Endothelial cell of umbilical vein (primary cell): ENCODE measurements at regions not wholly inside any gene's neighbourhood (a gene's known extent, or its start where the extent isn't known, plus 50 kb on each side); places are given as distances from the start of the nearest gene placed in this dataset.

Experiments used
- BruUV-seq: library from RNA; stranded (reverse); fragments of 400-500 nt; replicated peaks from 2 replicates; lab custom pipeline; 2021; lab: Mats Ljungman, UMichigan
- CTCF ChIA-PET: fragments of 300-600, 350-600 bp; sonication (Branson Sonifier 250); formaldehyde crosslinking; loops from one replicate; lab custom pipeline; 2021; ENCODE audit warnings: antibody characterized with exemption, inconsistent platforms; lab: Charles Lee
- POLR2A ChIA-PET: fragments of 300-600, 350-600 bp; sonication (Branson Sonifier 250); formaldehyde crosslinking; loops from one replicate; lab custom pipeline; 2021; ENCODE audit warnings: antibody characterized with exemption, inconsistent platforms; lab: Charles Lee
- DNase-seq: peaks from one replicate; pipeline ENCODE4 v3.0.0-alpha.2; 2011; ENCODE audit warnings: low read depth, low spot score
- FAIRE-seq: peaks from 2 replicates; lab custom pipeline; 2011; peaks lifted over from hg19 to GRCh38; lab: Jason Lieb, UNC
- H2AFZ ChIP-seq: 2 replicates; pipeline ENCODE4 v1.6.0; 2012; ENCODE audit warnings: low read depth, low read length, control low read depth, inconsistent platforms
- H3K27ac ChIP-seq: 2 replicates; pipeline ENCODE4 v1.5.1; 2011; ENCODE audit warnings: low read depth, mild to moderate bottlenecking, control low read depth, low read length, moderate library complexity; ENCODE audit not compliant: insufficient read depth
- H3K27me3 ChIP-seq, 2 experiments: 2 replicates each; pipeline versions ENCODE4 v1.6.0 to v1.6.1; 2011; ENCODE audit warnings: low read length in 2 of 2, mixed read lengths in 1 of 2; ENCODE audit not compliant: control insufficient read depth in 2 of 2, insufficient read depth in 2 of 2
- H3K36me3 ChIP-seq, 2 experiments: 2 replicates in 1 of 2; 3 replicates in 1 of 2; pipeline ENCODE4 v1.5.1; 2011; ENCODE audit warnings: low read length in 2 of 2, mild to moderate bottlenecking in 1 of 2, moderate library complexity in 1 of 2; ENCODE audit not compliant: control insufficient read depth in 2 of 2, insufficient read depth in 2 of 2; ENCODE audit errors: extremely low read depth in 1 of 2
- H3K4me1 ChIP-seq: 3 replicates; pipeline ENCODE4 v1.5.1; 2011; ENCODE audit warnings: mild to moderate bottlenecking, low read length; ENCODE audit not compliant: control insufficient read depth, insufficient read depth; ENCODE audit errors: extremely low read depth
- H3K4me2 ChIP-seq: 2 replicates; pipeline ENCODE4 v1.6.1; 2011; ENCODE audit warnings: low read length, control low read depth, mixed read lengths; ENCODE audit not compliant: insufficient read depth
- H3K4me3 ChIP-seq, 3 experiments: fragments of 200-600 bp in 1 of 3; sonication (generic), shearing (Covaris generic) in 1 of 3; replicated peaks in 1 of 3; 2 replicates each; pipeline ENCODE4 v1.5.1; 2011 to 2016; ENCODE audit warnings: control low read depth in 3 of 3, low read length in 3 of 3, mild to moderate bottlenecking in 2 of 3, inconsistent platforms in 1 of 3, low read depth in 1 of 3, moderate library complexity in 1 of 3; ENCODE audit not compliant: insufficient read depth in 1 of 3
- H3K79me2 ChIP-seq: 2 replicates; pipeline ENCODE4 v1.6.0; 2012; ENCODE audit warnings: low read length, inconsistent platforms; ENCODE audit not compliant: control insufficient read depth, insufficient read depth
- H3K9ac ChIP-seq: replicated peaks from 2 replicates; pipeline ENCODE3; 2011; ENCODE audit warnings: low read length, control low read depth; ENCODE audit not compliant: insufficient read depth; ENCODE audit errors: extremely low read depth
- H3K9me1 ChIP-seq: replicated peaks from 3 replicates; pipeline ENCODE4 v1.6.0; 2011; ENCODE audit warnings: mild to moderate bottlenecking, low read length; ENCODE audit not compliant: control insufficient read depth, insufficient read depth; ENCODE audit errors: extremely low read depth
- H3K9me3 ChIP-seq: replicated peaks from 2 replicates; pipeline ENCODE4 v1.5.1; 2012; ENCODE audit warnings: low read length, inconsistent platforms; ENCODE audit not compliant: control insufficient read depth, insufficient read depth
- H4K20me1 ChIP-seq: replicated peaks from 2 replicates; pipeline ENCODE3; 2011; ENCODE audit warnings: mild to moderate bottlenecking, low read length; ENCODE audit not compliant: control insufficient read depth, insufficient read depth; ENCODE audit errors: extremely low read depth
- EZH2 ChIP-seq: IDR thresholded peaks from 2 replicates; pipeline ENCODE4 v1.6.1; 2012; ENCODE audit warnings: borderline replicate concordance, low read depth, mild to moderate bottlenecking, moderate library complexity, low read length, inconsistent platforms; ENCODE audit not compliant: severe bottlenecking
- GATA2 ChIP-seq: IDR thresholded peaks from 2 replicates; pipeline ENCODE4 v1.7.0; 2011; ENCODE audit warnings: low read depth, mild to moderate bottlenecking, moderate library complexity, mixed read lengths, low read length; ENCODE audit not compliant: insufficient read length, insufficient read depth
- JUN ChIP-seq: IDR thresholded peaks from 2 replicates; pipeline ENCODE4 v1.6.1; 2011; ENCODE audit warnings: borderline replicate concordance, low read depth; ENCODE audit not compliant: insufficient read length, insufficient read depth
- dilution Hi-C: fragments of 300-500 bp; cut with MboI; formaldehyde crosslinking; loops from one replicate; pipeline ENCODE4 v1.15.0; 2019; ENCODE audit warnings: low sequenced_read_pairs; ENCODE audit not compliant: extremely low pct_ligation_motif_present
- intact Hi-C: fragments of 100-400 bp; cut with micrococcal nuclease; formaldehyde crosslinking; loops from one replicate; pipeline ENCODE4 v1.10.0; 2022

DNA sequence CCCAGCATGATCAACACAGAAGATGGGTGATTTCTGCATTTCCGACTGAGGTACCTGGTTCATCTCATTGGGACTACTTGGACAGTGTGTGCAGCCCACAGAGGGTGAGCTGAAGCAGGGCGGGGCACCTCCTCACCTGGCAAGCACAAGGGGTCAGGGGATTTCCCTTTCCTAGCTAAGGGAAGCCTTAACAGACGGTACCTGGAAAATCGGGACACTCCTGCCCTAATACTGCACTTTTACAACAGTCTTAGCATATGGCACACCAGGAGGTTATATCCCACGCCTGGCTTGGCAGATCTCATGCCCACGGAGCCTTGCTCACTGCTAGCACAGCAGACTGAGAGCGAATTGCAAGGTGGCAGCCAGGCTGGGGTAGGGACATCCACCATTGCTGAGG lies 92.9 kb upstream of the GRID2 start:
- dilution Hi-C loops (no loop called here), intact Hi-C loops (no loop called here)
- POLR2A ChIA-PET: no interaction called here
- Histone ChIP-seq H3K4me1 (no peaks in the 10 kb centered on the region), H3K4me2 (no peak overlapping the region), H3K79me2 (no peaks in the 10 kb centered on the region), H3K4me3 (no peak overlapping the region), H3K9me1 (no peaks in the 10 kb centered on the region), H3K27ac (no peak overlapping the region), H3K9me3 (no peaks in the 10 kb centered on the region), H2AFZ (no peak overlapping the region), H3K9ac (no peak overlapping the region), H3K27me3 (no peaks in the 10 kb centered on the region), H3K36me3 (no peaks in the 10 kb centered on the region), H4K20me1 (no peaks in the 10 kb centered on the region)
- FAIRE-seq (no peak), DNase-seq (no peak)
- TF ChIP-seq JUN (no peak), EZH2 (no peak)
- BruUV-seq: no TSS peak
- CTCF ChIA-PET: interaction anchor here (1.4 kb wide), 1 partner anchor 11 kb away, joined by 3 read pairs; no protein-coding TSS in a partner anchor

DNA sequence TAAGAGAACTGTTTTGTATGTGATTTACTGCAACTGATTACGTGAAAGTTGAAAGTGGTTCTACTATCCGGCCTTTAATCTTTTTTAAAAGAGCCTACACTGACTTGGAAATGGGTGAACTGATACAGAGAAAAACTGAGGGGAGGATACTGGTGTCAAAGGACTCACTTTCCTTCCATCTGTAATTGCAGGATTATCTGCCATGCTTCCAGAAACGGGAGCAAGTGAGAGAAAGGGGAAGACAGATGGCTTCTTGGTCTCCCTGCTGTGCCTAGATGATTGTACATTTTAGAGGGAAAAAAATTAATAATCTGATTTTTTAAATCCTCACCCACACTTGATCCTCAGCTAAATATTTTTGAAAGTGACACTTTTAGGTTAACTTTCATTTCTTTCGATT lies 88.3 kb upstream of the GRID2 start:
- TF ChIP-seq GATA2 (no peak), EZH2 (no peak)
- CTCF ChIA-PET: no interaction called here
- Histone ChIP-seq H3K27ac (no peak overlapping the region), H3K9me1 (no peaks in the 10 kb centered on the region), H3K4me1 (no peaks in the 10 kb centered on the region), H2AFZ (no peak overlapping the region), H3K36me3 (no peaks in the 10 kb centered on the region), H3K4me2 (no peak overlapping the region), H3K9ac (no peak overlapping the region), H3K9me3 (no peaks in the 10 kb centered on the region), H3K4me3 (no peak overlapping the region), H4K20me1 (no peaks in the 10 kb centered on the region), H3K27me3 (no peaks in the 10 kb centered on the region), H3K79me2 (no peaks in the 10 kb centered on the region)
- intact Hi-C loops (no loop called here), dilution Hi-C loops (no loop called here)
- BruUV-seq: no TSS peak
- FAIRE-seq (no peak), DNase-seq (no peak)
- POLR2A ChIA-PET: no interaction called here
